HEK293 (cell line): ENCODE measurements at regions not wholly inside any gene's neighbourhood (a gene's known extent, or its start where the extent isn't known, plus 50 kb on each side); places are given as distances from the start of the nearest gene placed in this dataset.

Source experiments
- CTCF ChIA-PET: fragments of 350-600 bp; formaldehyde crosslinking; extraction: SDS; loops from one replicate; lab custom pipeline; 2021; ENCODE audit warnings: antibody characterized with exemption; lab: Yijun Ruan, JAX
- POLR2A ChIA-PET: fragments of 300-600 bp; formaldehyde crosslinking; extraction: SDS; loops from one replicate; lab custom pipeline; 2020; ENCODE audit warnings: antibody characterized with exemption, inconsistent platforms; lab: Yijun Ruan, JAX
- H3K27ac ChIP-seq: fragments of 200-500 bp; sonication (Bioruptor generic); 2 replicates; pipeline ENCODE4 v1.5.1; 2014; ENCODE audit warnings: low read depth, low read length, control low read depth, inconsistent platforms; ENCODE audit errors: extremely low read depth
- H3K36me3 ChIP-seq, 2 experiments: fragments of 200-500 bp in 1 of 2; sonication (Bioruptor generic) in 1 of 2; 1 replicate in 1 of 2; 2 replicates in 1 of 2; pipeline ENCODE4 v1.5.1; 2014 to 2017; ENCODE audit warnings: inconsistent platforms in 2 of 2, low read length in 2 of 2; ENCODE audit not compliant: control insufficient read depth in 2 of 2, insufficient read depth in 1 of 2
- H3K4me1 ChIP-seq: fragments of 200-500 bp; sonication (Bioruptor generic); 2 replicates; pipeline ENCODE4 v1.5.1; 2014; ENCODE audit warnings: mild to moderate bottlenecking, low read length, inconsistent platforms; ENCODE audit not compliant: control insufficient read depth, insufficient read depth
- H3K4me3 ChIP-seq: 2 replicates; pipeline ENCODE4 v1.5.1; 2011; ENCODE audit warnings: low read depth, mild to moderate bottlenecking, control low read depth, low read length, moderate library complexity
- H3K9me3 ChIP-seq: fragments of 200-500 bp; sonication (Bioruptor generic); 2 replicates; pipeline ENCODE4 v1.5.1; 2014; ENCODE audit warnings: low read depth, low read length, inconsistent platforms; ENCODE audit not compliant: control insufficient read depth, insufficient read depth
- AEBP2 ChIP-seq: fragments of 450-650 bp; formaldehyde crosslinking; IDR thresholded peaks from 2 replicates; pipeline ENCODE4 v1.5.1; 2016; ENCODE audit warnings: missing biosample characterization, missing genetic modification characterization, borderline replicate concordance
- ELK4 ChIP-seq: IDR thresholded peaks from 2 replicates; pipeline ENCODE4 v1.6.1; 2011; ENCODE audit warnings: mild to moderate bottlenecking, low read depth, low read length, borderline replicate concordance
- GFI1B ChIP-seq: fragments of 450-650 bp; formaldehyde crosslinking; IDR thresholded peaks from 2 replicates; pipeline ENCODE4 v1.5.1; 2016; ENCODE audit warnings: missing biosample characterization, missing genetic modification characterization
- HOXC10 ChIP-seq: sonication (generic); formaldehyde crosslinking; IDR thresholded peaks from 2 replicates; pipeline ENCODE4 v1.8.1; 2023; ENCODE audit warnings: mild to moderate bottlenecking, missing genetic modification reagents
- KLF16 ChIP-seq: fragments of 450-650 bp; formaldehyde crosslinking; IDR thresholded peaks from 2 replicates; pipeline ENCODE4 v1.5.1; 2017; ENCODE audit warnings: missing biosample characterization, missing genetic modification characterization
- MEIS1 ChIP-seq: sonication (generic); formaldehyde crosslinking; IDR thresholded peaks from 2 replicates; pipeline ENCODE4 v1.8.1; 2022; ENCODE audit warnings: missing genetic modification reagents, mild to moderate bottlenecking, borderline replicate concordance
- SCRT2 ChIP-seq: fragments of 450-650 bp; formaldehyde crosslinking; IDR thresholded peaks from 2 replicates; pipeline ENCODE4 v1.5.1; 2016; ENCODE audit warnings: missing biosample characterization, missing genetic modification characterization
- SP2 ChIP-seq: fragments of 450-650 bp; formaldehyde crosslinking; IDR thresholded peaks from 2 replicates; pipeline ENCODE4 v1.5.1; 2016; ENCODE audit warnings: missing biosample characterization, missing genetic modification characterization
- SP3 ChIP-seq: fragments of 450-650 bp; formaldehyde crosslinking; IDR thresholded peaks from 2 replicates; pipeline ENCODE4 v1.5.1; 2016; ENCODE audit warnings: missing biosample characterization, missing genetic modification characterization
- ZNF146 ChIP-seq: fragments of 450-650 bp; formaldehyde crosslinking; IDR thresholded peaks from 2 replicates; pipeline ENCODE4 v1.5.1; 2016; ENCODE audit warnings: missing biosample characterization, missing genetic modification characterization
- ZNF157 ChIP-seq: fragments of 450-650 bp; formaldehyde crosslinking; IDR thresholded peaks from 2 replicates; pipeline ENCODE4 v1.5.1; 2016; ENCODE audit warnings: missing biosample characterization, missing genetic modification characterization
- ZNF19 ChIP-seq: fragments of 450-650 bp; formaldehyde crosslinking; IDR thresholded peaks from 2 replicates; pipeline ENCODE4; 2016; ENCODE audit warnings: missing biosample characterization, missing genetic modification characterization, low read depth
- ZNF202 ChIP-seq: fragments of 450-650 bp; formaldehyde crosslinking; IDR thresholded peaks from 2 replicates; pipeline ENCODE4 v1.5.1; 2016; ENCODE audit warnings: missing biosample characterization, missing genetic modification characterization, borderline replicate concordance
- ZNF211 ChIP-seq: fragments of 450-650 bp; formaldehyde crosslinking; IDR thresholded peaks from 2 replicates; pipeline ENCODE4 v1.5.1; 2016; ENCODE audit warnings: low read depth, missing biosample characterization, missing genetic modification characterization
- ZNF280C ChIP-seq: fragments of 450-650 bp; formaldehyde crosslinking; IDR thresholded peaks from 2 replicates; pipeline ENCODE4 v1.5.1; 2016; ENCODE audit warnings: missing biosample characterization, missing genetic modification characterization
- ZNF404 ChIP-seq: fragments of 450-650 bp; formaldehyde crosslinking; IDR thresholded peaks from 2 replicates; pipeline ENCODE4 v1.5.1; 2017; ENCODE audit warnings: missing biosample characterization, missing genetic modification characterization
- ZNF473 ChIP-seq: fragments of 450-650 bp; formaldehyde crosslinking; IDR thresholded peaks from 2 replicates; pipeline ENCODE4 v1.5.1; 2017; ENCODE audit warnings: missing biosample characterization, missing genetic modification characterization
- ZNF623 ChIP-seq: fragments of 450-650 bp; formaldehyde crosslinking; IDR thresholded peaks from 2 replicates; pipeline ENCODE4 v1.5.1; 2016; ENCODE audit warnings: missing biosample characterization, missing genetic modification characterization
- ZNF629 ChIP-seq: fragments of 450-650 bp; formaldehyde crosslinking; IDR thresholded peaks from 2 replicates; pipeline ENCODE4 v1.5.1; 2017; ENCODE audit warnings: missing biosample characterization, missing genetic modification characterization
- ZNF654 ChIP-seq: fragments of 450-650 bp; formaldehyde crosslinking; IDR thresholded peaks from 2 replicates; pipeline ENCODE4 v1.5.1; 2016; ENCODE audit warnings: low read depth, missing biosample characterization, missing genetic modification characterization
- ZNF776 ChIP-seq: fragments of 450-650 bp; formaldehyde crosslinking; IDR thresholded peaks from 2 replicates; pipeline ENCODE4 v1.5.0; 2017; ENCODE audit warnings: missing biosample characterization, missing genetic modification characterization, borderline replicate concordance
- ZNF837 ChIP-seq: fragments of 450-650 bp; formaldehyde crosslinking; IDR thresholded peaks from 2 replicates; pipeline ENCODE4 v1.5.1; 2016; ENCODE audit warnings: missing biosample characterization, missing genetic modification characterization

GRCh38 chr16:65224994-65225393 is 103.1 kb upstream of the CDH11 start:
- ChIA-PET CTCF (no interaction called here), POLR2A (interaction anchor here (0.7 kb wide), 1 partner anchor 607 kb away, joined by 3 read pairs; no protein-coding TSS in a partner anchor)

GRCh38 chr16:65224471-65224870 is 102.6 kb upstream of the CDH11 start:
- POLR2A ChIA-PET, result no interaction called here
- TF ChIP-seq ELK4, result no peak
- no peak for TF ChIP-seq SCRT2 (tag by site-specific recombination)
- TF ChIP-seq ZNF404 (tag by site-specific recombination), result no peak
- TF ChIP-seq ZNF473 (tag by site-specific recombination), result no peak
- no peaks in the 10 kb centered on the region for H3K4me1 ChIP-seq
- no peaks in the 10 kb centered on the region for H3K36me3 ChIP-seq
- H3K4me3 ChIP-seq, result no peak overlapping the region
- H3K27ac ChIP-seq, result no peak overlapping the region
- no peaks in the 10 kb centered on the region for H3K9me3 ChIP-seq
- CTCF ChIA-PET, result interaction anchor here (0.6 kb wide), 1 partner anchor 802 kb away, joined by 3 read pairs; no protein-coding TSS in a partner anchor

More at GRCh38 chr16:65224994-65225393, 103.1 kb upstream of the CDH11 start:
- H3K4me1 ChIP-seq, result no peaks in the 10 kb centered on the region
- TF ChIP-seq ZNF654 (tag by site-specific recombination) (no peak), ZNF19 (no peak), SP3 (tag by site-specific recombination) (no peak), MEIS1 (CRISPR knock-in tag) (no peak), GFI1B (no peak), ZNF157 (tag by site-specific recombination) (no peak), SP2 (tag by site-specific recombination) (no peak), ZNF629 (tag by site-specific recombination) (no peak), ZNF202 (tag by site-specific recombination) (no peak), ZNF280C (tag by site-specific recombination) (no peak), ZNF776 (no peak), ZNF211 (tag by site-specific recombination) (no peak), KLF16 (tag by site-specific recombination) (no peak), ZNF146 (tag by site-specific recombination) (no peak), SCRT2 (tag by site-specific recombination) (no peak), ZNF623 (tag by site-specific recombination) (no peak)
- H3K9me3 ChIP-seq, result no peaks in the 10 kb centered on the region
- no peak overlapping the region for H3K4me3 ChIP-seq
- H3K27ac ChIP-seq, result no peak overlapping the region
- no peaks in the 10 kb centered on the region for H3K36me3 ChIP-seq

GRCh38 chr16:65223335-65223734 is 101.5 kb upstream of the CDH11 start:
- POLR2A ChIA-PET, result no interaction called here
- no peak overlapping the region for H3K4me3 ChIP-seq
- no peaks in the 10 kb centered on the region for H3K36me3 ChIP-seq
- TF ChIP-seq HOXC10 (no peak), ZNF837 (tag by site-specific recombination) (no peak), AEBP2 (tag by site-specific recombination) (no peak)
- TF ChIP-seq, all 188 proteins: peak for 0
- Histone ChIP-seq H3K9me3 (no peaks in the 10 kb centered on the region), H3K27ac (no peak overlapping the region), H3K4me1 (no peaks in the 10 kb centered on the region)
- CTCF ChIA-PET, result interaction anchor here (1.8 kb wide), 1 partner anchor 11 kb away, joined by 4 read pairs; no protein-coding TSS in a partner anchor
